Activated T-cell treated with anti-CD3 and anti-CD28 coated beads, Interleukin-2, amount 50 U/mL, for 1 hour (primary cell): ENCODE measurements at regions not wholly inside any gene's neighbourhood (a gene's known extent, or its start where the extent isn't known, plus 50 kb on each side); places are given as distances from the start of the nearest gene placed in this dataset.

Experiments used
- DNase-seq: peaks from one replicate; pipeline ENCODE4 v3.0.0-alpha.2; 2020

DNA sequence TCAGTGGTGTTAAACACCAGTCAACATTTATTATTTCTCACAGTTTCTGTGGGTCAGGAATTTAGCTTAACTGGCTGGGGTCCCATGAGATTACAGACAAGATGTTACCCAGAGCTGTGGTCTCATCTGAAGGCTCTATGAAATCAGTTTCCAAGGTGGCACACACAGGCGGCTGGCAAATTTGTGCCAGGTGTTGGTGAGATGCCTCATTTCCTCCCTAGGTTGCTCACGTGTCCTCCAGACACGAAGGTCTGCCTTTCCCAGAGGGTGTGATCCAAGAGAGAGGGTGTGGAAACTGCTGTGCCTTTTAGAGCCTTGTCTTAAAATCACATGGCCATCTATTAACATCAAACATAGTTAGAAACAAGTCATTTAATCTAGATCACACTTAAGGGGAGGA, 209.0 kb downstream of the JCAD start:
- no peak for DNase-seq

DNA sequence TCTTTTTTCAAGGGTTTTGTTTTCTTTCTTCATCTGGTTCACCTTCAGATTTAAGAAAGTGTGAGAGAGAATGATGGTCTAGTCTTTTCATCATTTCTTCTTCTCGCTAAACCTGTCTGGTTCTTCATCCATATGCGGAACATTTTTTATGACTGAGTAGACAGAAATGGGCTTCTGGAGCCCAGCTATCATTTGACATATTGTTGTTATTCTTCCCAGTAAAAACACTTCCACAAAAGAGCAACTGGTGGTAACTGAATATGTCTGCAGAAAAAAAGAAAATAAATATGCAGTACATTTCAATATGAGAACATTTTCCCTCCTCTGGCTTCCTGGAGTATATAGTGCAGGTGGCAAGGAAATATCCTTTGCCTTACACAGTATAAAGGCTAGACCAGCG, 209.5 kb downstream of the JCAD start:
- no peak for DNase-seq

DNA sequence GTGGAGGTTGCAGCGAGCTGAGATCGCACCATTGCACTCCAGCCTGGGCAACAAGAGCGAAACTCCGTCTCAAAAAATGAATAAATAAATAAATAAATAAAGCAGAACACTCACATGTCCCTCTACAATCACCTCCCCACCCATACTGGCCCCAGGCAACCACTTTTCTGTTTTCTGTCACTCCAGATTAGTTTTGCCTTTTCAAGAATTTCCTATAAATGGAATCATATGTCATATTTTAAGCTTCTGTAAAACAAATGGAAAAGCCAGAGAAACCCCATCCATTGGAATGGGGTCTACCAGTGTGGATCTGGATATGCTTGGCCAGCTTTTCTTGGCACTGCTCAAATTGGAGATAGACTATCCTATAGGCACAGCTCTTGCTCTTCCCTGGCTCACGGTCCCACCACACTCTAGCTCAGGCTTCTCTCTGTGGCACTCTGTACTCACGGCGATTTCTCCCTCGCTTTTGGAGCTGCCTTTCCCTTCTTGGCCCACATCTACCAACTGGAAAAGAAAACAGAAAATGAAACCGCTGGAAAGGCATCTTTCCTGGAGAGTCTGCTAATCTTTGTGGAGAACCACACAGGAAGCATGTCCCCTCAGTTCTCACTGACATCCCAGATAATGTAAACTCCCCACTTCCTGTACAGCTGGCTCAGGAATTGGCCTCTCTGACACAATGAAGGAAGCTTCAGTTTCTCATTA, 210.1 kb downstream of the JCAD start:
- no peak for DNase-seq

DNA sequence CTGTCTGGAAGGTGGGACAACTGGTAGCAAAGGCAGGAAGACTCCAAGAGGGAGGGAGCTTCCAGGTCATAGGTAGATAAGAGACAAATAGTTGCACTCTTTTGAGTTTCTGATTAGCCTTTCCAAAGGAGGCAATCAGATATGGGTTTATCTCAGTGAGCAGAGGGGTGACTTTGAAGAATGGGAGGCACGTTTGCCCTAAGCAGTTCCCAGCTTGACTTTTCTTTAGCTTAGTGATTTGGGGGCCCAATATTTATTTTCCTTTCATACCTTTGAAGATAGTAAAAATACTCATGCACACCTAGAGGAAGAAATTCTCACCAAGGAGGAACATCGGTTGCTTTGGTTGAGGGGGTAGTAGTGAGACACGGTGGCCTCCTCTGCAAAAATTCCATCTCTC, 212.1 kb upstream of the SVIL start:
- DNase-seq = no peak

GRCh38 chr10:29845166-29845565, 210.4 kb upstream of the SVIL start:
- DNase-seq = no peak

- no peak for DNase-seq
Measured at GRCh38 chr10:29843143-29843542, 208.4 kb upstream of the SVIL start.

GRCh38 chr10:29841724-29842649, 207.2 kb upstream of the SVIL start:
- DNase-seq = no peak

DNA sequence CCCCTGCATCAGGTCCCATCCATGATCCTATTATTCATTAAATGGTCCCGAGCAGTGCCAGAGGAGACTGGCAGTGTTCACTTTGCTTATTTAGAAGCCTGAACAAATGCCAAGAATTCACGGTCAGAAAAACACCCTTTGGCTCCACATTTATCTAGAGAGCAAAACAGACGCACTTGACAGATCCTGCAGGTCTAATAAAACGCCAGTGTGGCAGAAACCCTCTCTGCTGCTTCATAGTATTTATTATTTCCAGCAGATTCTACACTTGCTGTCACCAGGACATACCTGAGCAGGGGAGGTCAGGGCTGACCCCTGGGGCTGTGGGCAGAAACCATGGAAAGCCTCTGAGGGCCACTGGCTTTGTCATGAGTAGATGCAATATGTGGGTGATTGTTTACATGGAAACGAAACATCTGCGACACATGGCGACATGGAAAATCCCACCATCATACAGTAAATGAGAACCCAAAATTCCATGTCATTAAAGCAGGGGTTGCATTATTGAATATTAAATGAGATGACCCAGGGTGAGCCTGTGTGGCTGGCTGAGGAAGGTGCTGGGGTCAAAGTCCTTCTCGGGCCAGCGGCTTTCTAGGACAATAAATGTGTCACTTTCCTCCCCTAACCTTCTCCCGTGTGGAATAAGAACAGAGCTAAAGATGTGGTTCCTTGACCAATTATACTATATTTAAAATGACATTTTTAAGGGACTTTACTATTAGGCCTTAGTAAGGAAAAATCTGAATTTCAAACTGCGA, 205.9 kb upstream of the SVIL start:
- no peak for DNase-seq

- no peak for DNase-seq
Measured at GRCh38 chr10:29839826-29840515, 205.2 kb upstream of the SVIL start.

DNA sequence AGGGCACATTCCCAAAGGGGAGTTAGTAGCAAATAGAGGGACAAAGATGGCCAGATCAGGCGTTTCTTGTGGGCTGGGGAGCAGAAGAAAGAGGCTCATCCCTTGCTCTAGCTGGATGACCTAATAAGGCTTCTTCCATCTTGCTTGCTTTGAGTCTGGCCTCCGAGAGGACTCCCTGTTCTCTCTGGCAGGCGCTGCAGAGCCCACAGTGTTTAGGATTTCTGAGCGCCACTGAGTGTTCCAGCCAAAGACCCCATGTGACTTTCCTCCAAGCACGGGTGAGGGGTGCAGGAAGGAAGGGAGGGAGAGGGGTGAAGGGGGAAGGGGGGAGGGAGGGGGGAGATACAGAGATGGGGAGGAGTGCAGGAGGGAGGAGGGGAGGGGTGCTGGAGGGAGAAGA, 203.8 kb upstream of the SVIL start:
- no peak for DNase-seq

DNA sequence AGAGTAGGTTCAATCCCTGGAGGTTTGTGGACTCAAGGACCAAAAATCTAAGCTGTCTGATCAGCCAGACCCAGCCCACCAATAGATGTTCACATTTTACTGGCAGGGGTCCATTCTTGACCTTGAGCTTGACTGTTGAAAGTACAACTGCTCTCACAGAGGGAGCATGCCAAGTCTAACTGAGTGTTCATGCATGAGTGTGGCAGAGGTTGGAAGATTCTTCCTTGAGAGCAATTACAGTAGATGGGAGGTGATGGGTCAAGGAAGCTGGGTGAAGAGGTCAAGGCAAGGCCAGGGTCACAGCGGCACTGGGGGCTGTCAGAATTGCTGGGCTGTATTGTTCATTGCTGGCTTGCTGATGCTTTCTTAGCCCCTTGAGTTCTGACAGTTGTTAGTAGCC, 202.8 kb upstream of the SVIL start:
- no peak for DNase-seq

DNA sequence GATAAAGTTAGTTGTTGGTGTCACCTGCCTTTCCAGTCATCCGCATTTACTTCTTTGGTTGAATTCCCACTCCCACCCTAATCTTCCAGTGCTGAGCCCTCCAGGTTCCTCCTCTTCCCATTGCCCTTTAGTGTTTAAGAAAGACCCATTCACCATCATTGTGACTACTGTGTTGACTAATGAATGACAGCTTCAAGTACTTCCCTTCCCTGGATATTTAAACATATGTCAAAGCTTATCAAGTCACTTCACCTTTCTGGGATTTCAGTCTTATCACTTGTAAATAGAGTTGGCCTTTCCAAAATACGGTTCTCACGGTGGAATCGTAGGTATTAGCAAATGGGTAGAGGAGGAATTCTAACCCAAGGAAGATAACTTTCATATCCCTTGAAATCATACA, 201.6 kb upstream of the SVIL start:
- DNase-seq = no peak

DNA sequence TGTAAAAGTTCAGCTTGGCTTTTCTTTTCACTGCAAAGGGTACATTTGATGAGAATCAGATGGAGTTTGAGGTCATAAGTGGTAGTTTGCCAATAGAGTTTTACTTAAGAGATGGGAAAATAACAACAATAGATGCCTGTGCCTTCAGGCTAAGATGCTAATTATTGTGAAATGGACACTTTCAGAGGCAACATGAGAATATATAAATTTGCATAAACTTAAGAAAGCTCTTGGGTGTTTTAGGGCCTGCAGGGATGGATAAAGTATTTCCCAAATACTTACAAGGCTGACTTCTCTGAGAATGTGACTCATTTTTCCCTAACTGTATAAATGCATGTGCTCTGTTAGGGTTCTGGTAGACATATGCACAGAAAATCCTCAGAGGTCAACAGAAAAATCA, 200.3 kb upstream of the SVIL start:
- DNase-seq = no peak

DNA sequence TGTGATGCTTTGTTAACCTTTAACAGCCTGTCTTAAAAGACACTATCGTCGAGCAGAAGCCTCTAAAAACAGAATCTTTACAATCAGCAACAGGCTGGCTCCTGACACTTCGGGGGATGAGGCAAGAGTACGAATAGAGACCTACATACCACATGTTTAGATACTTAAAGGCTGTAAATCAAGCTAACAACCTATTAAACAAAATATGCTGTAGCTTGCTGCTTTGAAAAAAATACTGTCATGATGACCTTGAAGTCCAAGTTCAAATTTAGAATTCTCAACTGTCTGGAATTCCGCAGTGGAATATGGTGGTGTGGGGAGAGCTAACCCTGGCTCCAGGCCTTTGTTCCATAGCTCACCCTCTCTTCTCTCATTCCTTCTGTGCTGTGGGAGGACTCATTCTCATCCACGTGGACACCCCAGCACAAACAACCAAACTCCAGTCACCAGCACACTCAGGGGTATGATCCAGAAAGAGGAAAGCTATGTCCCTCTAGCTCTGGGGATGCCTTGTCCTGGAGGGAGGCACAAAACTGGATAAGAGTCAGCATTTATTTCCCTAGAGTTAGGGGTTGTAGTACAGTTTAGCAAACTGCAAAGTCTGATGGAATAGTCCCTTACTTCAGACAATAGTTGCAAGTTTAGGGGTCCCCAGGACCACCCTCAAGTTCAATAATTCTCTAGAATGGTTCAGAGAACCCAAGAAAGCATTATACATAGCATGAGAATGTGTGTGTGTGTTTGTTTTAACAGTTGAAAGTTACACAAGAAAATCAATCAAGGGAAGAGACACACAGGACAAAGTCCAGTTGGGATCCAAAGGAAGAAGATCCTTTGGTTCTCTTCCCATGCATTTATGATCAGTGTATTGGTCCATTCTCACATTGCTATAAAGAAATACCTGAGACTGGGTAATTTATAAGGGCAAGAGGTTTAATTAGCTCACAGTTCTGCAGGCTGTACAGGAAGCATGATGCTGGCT, 196.1 kb upstream of the SVIL start:
- DNase-seq = no peak

DNA sequence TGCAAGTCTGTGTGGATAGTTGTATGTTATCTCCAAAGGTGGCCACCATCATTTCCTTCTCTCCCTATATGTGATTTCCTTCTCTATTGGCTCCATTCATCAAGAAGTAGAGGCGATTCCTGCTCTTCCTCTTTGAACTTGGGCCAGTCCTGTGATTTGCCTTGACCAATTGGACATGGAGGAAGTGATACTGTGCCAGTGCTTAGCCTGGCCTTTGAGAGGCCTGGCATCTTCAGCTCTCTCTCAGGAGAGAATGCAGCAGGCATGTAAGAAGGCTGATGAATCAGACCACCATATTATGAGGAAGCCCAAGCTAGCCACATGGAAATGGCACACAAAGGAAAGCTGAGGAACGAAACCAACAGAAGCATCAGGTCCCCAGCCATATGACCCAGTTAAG, 195.0 kb upstream of the SVIL start:
- DNase-seq = no peak

- no peak for DNase-seq
Measured at GRCh38 chr10:29828956-29829355, 194.2 kb upstream of the SVIL start.

GRCh38 chr10:29828440-29828894, 193.7 kb upstream of the SVIL start:
- no peak for DNase-seq

GRCh38 chr10:29827512-29827911, 192.7 kb upstream of the SVIL start:
- DNase-seq = no peak

DNA sequence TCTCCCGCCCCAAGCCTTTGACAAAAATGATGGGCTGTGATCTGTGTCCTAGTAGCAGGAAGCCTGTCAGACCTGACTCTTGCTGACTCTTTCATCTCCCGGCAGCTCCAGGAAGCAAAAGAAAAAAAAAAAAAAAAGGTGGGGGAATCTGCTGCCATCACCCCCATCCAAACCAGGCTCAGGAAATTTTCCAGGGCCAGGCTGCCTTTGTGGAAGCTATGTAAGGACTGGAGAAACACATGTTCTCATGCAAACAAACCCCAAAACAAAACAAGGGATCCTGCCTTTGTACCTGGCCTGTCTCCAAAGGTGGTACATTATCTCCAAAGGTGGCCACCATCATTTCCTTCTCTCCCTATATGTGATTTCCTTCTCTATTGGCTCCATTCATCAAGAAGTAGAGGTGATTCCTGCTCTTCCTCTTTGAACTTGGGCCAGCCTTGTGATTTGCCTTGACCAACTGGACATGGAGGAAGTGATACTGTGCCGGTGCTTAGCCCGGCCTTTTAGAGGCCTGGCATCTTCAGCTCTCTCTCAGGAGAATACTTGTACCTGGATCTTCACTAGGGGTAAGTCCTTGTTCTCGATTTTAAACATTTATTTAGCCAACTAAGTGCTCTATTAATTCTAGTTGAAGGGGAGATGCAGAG, 192.2 kb upstream of the SVIL start:
- DNase-seq = no peak

DNA sequence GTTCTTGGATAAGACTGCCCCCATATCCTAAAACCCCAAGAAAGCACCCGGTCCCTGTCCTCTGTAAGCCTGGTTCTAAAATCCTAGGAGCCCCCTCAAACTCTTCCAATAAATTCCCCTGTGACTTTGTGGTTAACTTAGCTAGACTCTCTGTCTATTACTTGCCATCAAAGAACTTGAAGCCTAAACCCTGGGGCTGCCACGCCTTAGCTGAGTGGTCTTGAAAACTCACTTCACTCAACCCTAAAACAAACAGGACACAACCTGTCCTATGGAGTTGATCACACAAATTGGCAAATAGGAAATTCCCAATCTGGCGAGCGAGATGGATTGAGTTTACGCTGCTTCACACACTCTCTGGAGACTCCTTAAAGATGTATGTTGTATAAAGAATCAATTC, 191.4 kb upstream of the SVIL start:
- no peak for DNase-seq

DNA sequence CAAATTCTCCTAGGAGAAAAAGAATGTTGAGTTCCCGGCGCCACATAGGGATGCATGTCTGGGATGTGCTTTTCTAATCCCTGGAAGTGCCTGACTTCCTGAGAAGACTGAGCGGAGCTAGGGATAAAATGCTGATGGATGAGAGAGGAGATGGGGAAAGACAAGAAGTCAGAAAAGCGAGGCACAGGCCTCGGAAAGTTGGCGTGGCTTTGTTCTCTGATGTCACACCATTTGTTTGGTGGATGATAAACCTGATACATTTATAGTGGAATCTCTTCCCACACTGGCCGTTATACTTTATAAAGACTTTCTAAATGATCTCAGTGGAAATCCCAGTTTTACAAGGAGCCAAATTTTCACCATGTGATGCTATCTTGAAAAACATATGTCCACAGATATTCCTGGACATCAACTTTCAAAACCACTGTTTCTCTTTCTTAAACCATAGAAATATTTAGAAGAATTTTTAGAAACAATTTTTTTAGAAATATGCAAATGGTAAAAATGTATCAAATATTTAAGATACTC, 188.8 kb upstream of the SVIL start:
- DNase-seq = no peak
